CD4-positive, alpha-beta T cell (primary cell): ENCODE measurements at regions not wholly inside any gene's neighbourhood (a gene's known extent, or its start where the extent isn't known, plus 50 kb on each side); places are given as distances from the start of the nearest gene placed in this dataset.

Experiments
- ATAC-seq: fragments of 200-7000 bp; cut with Tn5 transposase; one replicate; pipeline ENCODE4 v1.10.0; 2022; ENCODE audit warnings: mild to moderate bottlenecking; ENCODE audit not compliant: poor library complexity
- CTCF ChIA-PET: fragments of 350-600 bp; sonication (Branson Sonifier 250); formaldehyde crosslinking; loops from one replicate; lab custom pipeline; 2021; ENCODE audit warnings: antibody characterized with exemption, inconsistent platforms; lab: Charles Lee
- POLR2A ChIA-PET: fragments of 350-600 bp; sonication (Branson Sonifier 250); formaldehyde crosslinking; loops from one replicate; lab custom pipeline; 2021; ENCODE audit warnings: antibody characterized with exemption, inconsistent platforms; lab: Charles Lee
- DNase-seq, 14 experiments: peaks; one replicate each; pipeline ENCODE4 v3.0.0-alpha.2; 2013 to 2020; ENCODE audit warnings: mixed read lengths in 2 of 14
- H3K27ac ChIP-seq, 2 donors: one replicate each; pipeline versions ENCODE4 v1.5.1 to v1.7.0; 2013; ENCODE audit warnings: low read length in 2 of 2, low read depth in 1 of 2, mild to moderate bottlenecking in 1 of 2
- H3K27me3 ChIP-seq, 2 experiments: 1 replicate in 1 of 2; 2 replicates in 1 of 2; pipeline versions ENCODE4 v1.6.1 to v1.7.0; 2013; ENCODE audit warnings: low read length in 2 of 2, control low read depth in 1 of 2, mild to moderate bottlenecking in 1 of 2, moderate library complexity in 1 of 2; ENCODE audit not compliant: insufficient read depth in 2 of 2, control insufficient read depth in 1 of 2
- H3K36me3 ChIP-seq: one replicate; pipeline ENCODE4 v1.6.1; 2013; ENCODE audit warnings: low read length, control low read depth; ENCODE audit not compliant: insufficient read depth
- H3K4me1 ChIP-seq: one replicate; pipeline ENCODE4 v1.6.1; 2013; ENCODE audit warnings: low read length, control low read depth; ENCODE audit not compliant: insufficient read depth
- H3K4me3 ChIP-seq: one replicate; pipeline ENCODE4 v1.5.1; 2013; ENCODE audit warnings: mild to moderate bottlenecking, low read length, moderate library complexity
- H3K9me3 ChIP-seq, 2 experiments: 1 replicate in 1 of 2; 2 replicates in 1 of 2; pipeline versions ENCODE4 v1.6.1 to v1.7.0; 2013; ENCODE audit warnings: low read length in 2 of 2, mild to moderate bottlenecking in 2 of 2, control low read depth in 1 of 2, moderate library complexity in 1 of 2; ENCODE audit not compliant: control insufficient read depth in 1 of 2, insufficient read depth in 1 of 2
- H3K27ac Mint-ChIP-seq: one replicate; pipeline ENCODE4 v1.8.0; 2020; ENCODE audit warnings: mixed read lengths
- H3K27me3 Mint-ChIP-seq: one replicate; pipeline ENCODE4 v1.8.0; 2021; ENCODE audit warnings: mixed read lengths
- H3K36me3 Mint-ChIP-seq: one replicate; pipeline ENCODE4 v1.8.0; 2021; ENCODE audit warnings: low read depth, mixed read lengths
- H3K4me1 Mint-ChIP-seq: one replicate; pipeline ENCODE4 v1.8.0; 2021; ENCODE audit warnings: low read depth, mixed read lengths
- H3K4me3 Mint-ChIP-seq: one replicate; pipeline ENCODE4 v1.8.0; 2020; ENCODE audit warnings: mild to moderate bottlenecking, mixed read lengths
- H3K9me3 Mint-ChIP-seq: one replicate; pipeline ENCODE4 v1.8.0; 2020; ENCODE audit warnings: mixed read lengths
- CTCF ChIP-seq: fragments of 200-600 bp; IDR thresholded peaks from one replicate; pipeline ENCODE4 v1.8.0; 2022; ENCODE audit warnings: antibody characterized with exemption, mild to moderate bottlenecking
- intact Hi-C, 2 experiments: fragments of 100-400 bp; cut with DNase I in 1 of 2; cut with micrococcal nuclease in 1 of 2; formaldehyde crosslinking; loops; one replicate each; pipeline versions ENCODE4 v1.15.1 to v1.9.0; 2023 to 2025; cut with DNase I, micrococcal nuclease

GRCh38 chr12:94777936-94778335, 127.6 kb upstream of the TMCC3 start:
- Mint-ChIP-seq H3K36me3 (no peaks in the 10 kb centered on the region), H3K4me1 (no peaks in the 10 kb centered on the region), H3K4me3 (no peak overlapping the region), H3K27me3 (peaks cover 35% of the 10 kb centered on the region), H3K27ac (no peak overlapping the region), H3K9me3 (peaks cover 4% of the 10 kb centered on the region)
- H3K9me3 ChIP-seq, result no peaks in the 10 kb centered on the region
- DNase-seq (no peak), ATAC-seq (no peak)
- H3K4me3 ChIP-seq, result no peak overlapping the region
- POLR2A ChIA-PET, result no interaction called here
- intact Hi-C loops, result no loop called here
- H3K27ac ChIP-seq, result no peak overlapping the region
- H3K4me1 ChIP-seq, result no peaks in the 10 kb centered on the region
- CTCF ChIA-PET, result interaction anchor here (0.7 kb wide), 1 partner anchor 40 kb away, joined by 4 read pairs; no protein-coding TSS in a partner anchor
- H3K27me3 ChIP-seq, result peaks cover 3 to 6% of the 10 kb centered on the region in 2 experiments
- no peaks in the 10 kb centered on the region for H3K36me3 ChIP-seq
- no peak for TF ChIP-seq CTCF

- no peaks in the 10 kb centered on the region for H3K36me3 ChIP-seq
- H3K4me1 ChIP-seq, result no peaks in the 10 kb centered on the region
- ATAC-seq, result no peak
- no peak overlapping the region for H3K27ac ChIP-seq
- DNase-seq, result no peak
- no peaks in the 10 kb centered on the region for H3K36me3 Mint-ChIP-seq
- H3K9me3 Mint-ChIP-seq, result no peaks in the 10 kb centered on the region
- H3K27me3 ChIP-seq, result peaks cover 6 to 10% of the 10 kb centered on the region in 2 experiments
- CTCF ChIA-PET, result no interaction called here
- POLR2A ChIA-PET, result no interaction called here
- H3K4me1 Mint-ChIP-seq, result no peaks in the 10 kb centered on the region
- TF ChIP-seq CTCF, result no peak
- H3K4me3 Mint-ChIP-seq, result no peak overlapping the region
- H3K4me3 ChIP-seq, result no peak overlapping the region
- H3K27me3 Mint-ChIP-seq, result peaks cover 31% of the 10 kb centered on the region
- no peaks in the 10 kb centered on the region for H3K9me3 ChIP-seq
- no peak overlapping the region for H3K27ac Mint-ChIP-seq
- intact Hi-C loops, result no loop called here
These were observed 125.4 kb upstream of the TMCC3 start for GRCh38 chr12:94775710-94776109.

- peaks cover 28% of the 10 kb centered on the region for H3K27me3 Mint-ChIP-seq
- Histone ChIP-seq H3K27me3 (peaks cover 6 to 14% of the 10 kb centered on the region in 2 experiments), H3K27ac (no peak overlapping the region), H3K9me3 (no peaks in the 10 kb centered on the region), H3K4me3 (no peak overlapping the region), H3K36me3 (no peaks in the 10 kb centered on the region), H3K4me1 (no peaks in the 10 kb centered on the region)
- intact Hi-C loops, result no loop called here
- TF ChIP-seq CTCF, result no peak
- DNase-seq, result no peak
- POLR2A ChIA-PET, result no interaction called here
- H3K36me3 Mint-ChIP-seq, result no peaks in the 10 kb centered on the region
- no peak for ATAC-seq
- CTCF ChIA-PET, result no interaction called here
- no peaks in the 10 kb centered on the region for H3K4me1 Mint-ChIP-seq
- H3K9me3 Mint-ChIP-seq, result no peaks in the 10 kb centered on the region
- no peak overlapping the region for H3K4me3 Mint-ChIP-seq
- no peak overlapping the region for H3K27ac Mint-ChIP-seq
These were observed 121.4 kb upstream of the TMCC3 start for GRCh38 chr12:94771741-94772140.
